22Rv1 (cell line): ENCODE measurements at regions not wholly inside any gene's neighbourhood (a gene's known extent, or its start where the extent isn't known, plus 50 kb on each side); places are given as distances from the start of the nearest gene placed in this dataset.

ENCODE experiments used
- CTCF ChIP-seq: fragments of 450-650 bp; IDR thresholded peaks from 2 replicates; pipeline ENCODE4 v1.5.1; 2017; ENCODE audit warnings: mild to moderate bottlenecking
- ZFX ChIP-seq: fragments of 450-650 bp; IDR thresholded peaks from 2 replicates; pipeline ENCODE4 v1.6.1; 2017; ENCODE audit warnings: antibody characterized with exemption, borderline replicate concordance

GRCh38 chr2:175855236-175855635, 146.8 kb downstream of the LNPK start:
- no peak for TF ChIP-seq CTCF
- no peak for TF ChIP-seq ZFX
